HL-60 (cell line): ENCODE measurements at regions not wholly inside any gene's neighbourhood (a gene's known extent, or its start where the extent isn't known, plus 50 kb on each side); places are given as distances from the start of the nearest gene placed in this dataset.

Source experiments
- DNase-seq, 2 experiments: peaks; one replicate each; pipeline ENCODE4 v3.0.0-alpha.2; 2010 to 2020; ENCODE audit warnings: low read depth in 1 of 2, low spot score in 1 of 2
- H3K27ac ChIP-seq: fragments of 250-450 bp; sonication (Bioruptor Pico); replicated peaks from 2 replicates; pipeline ENCODE4 v1.5.1; 2020; ENCODE audit warnings: mild to moderate bottlenecking, moderate library complexity
- H3K27me3 ChIP-seq: fragments of 250-450 bp; sonication (Bioruptor Pico); 2 replicates; pipeline ENCODE4 v1.5.1; 2021; ENCODE audit warnings: mild to moderate bottlenecking, moderate library complexity; ENCODE audit not compliant: insufficient read depth, poor library complexity, severe bottlenecking
- H3K4me3 ChIP-seq: replicated peaks from 2 replicates; pipeline ENCODE4 v1.5.1; 2011; ENCODE audit warnings: mild to moderate bottlenecking, control low read depth, low read length; ENCODE audit not compliant: insufficient read depth
- GABPA ChIP-seq: IDR thresholded peaks from 2 replicates; pipeline ENCODE4 v1.6.1; 2012; ENCODE audit warnings: low read depth
- POLR2AphosphoS5 ChIP-seq: IDR thresholded peaks from 2 replicates; pipeline ENCODE4 v1.6.1; 2012; ENCODE audit warnings: low read depth
- SPI1 ChIP-seq: IDR thresholded peaks from 2 replicates; pipeline ENCODE4 v1.6.1; 2012; ENCODE audit warnings: low read depth, mild to moderate bottlenecking, borderline replicate concordance
- TF ChIP-seq, protein P1 (sequence below): IDR thresholded peaks from one replicate; pipeline ENCODE4 v1.5.1; 2011; ENCODE audit warnings: low read length, control low read depth, inconsistent platforms; ENCODE audit not compliant: insufficient read depth
- TF ChIP-seq, protein P2 (sequence below): IDR thresholded peaks from 2 replicates; pipeline ENCODE4 v1.6.1; 2012; ENCODE audit warnings: low read depth; ENCODE audit not compliant: insufficient replicate concordance

DNA sequence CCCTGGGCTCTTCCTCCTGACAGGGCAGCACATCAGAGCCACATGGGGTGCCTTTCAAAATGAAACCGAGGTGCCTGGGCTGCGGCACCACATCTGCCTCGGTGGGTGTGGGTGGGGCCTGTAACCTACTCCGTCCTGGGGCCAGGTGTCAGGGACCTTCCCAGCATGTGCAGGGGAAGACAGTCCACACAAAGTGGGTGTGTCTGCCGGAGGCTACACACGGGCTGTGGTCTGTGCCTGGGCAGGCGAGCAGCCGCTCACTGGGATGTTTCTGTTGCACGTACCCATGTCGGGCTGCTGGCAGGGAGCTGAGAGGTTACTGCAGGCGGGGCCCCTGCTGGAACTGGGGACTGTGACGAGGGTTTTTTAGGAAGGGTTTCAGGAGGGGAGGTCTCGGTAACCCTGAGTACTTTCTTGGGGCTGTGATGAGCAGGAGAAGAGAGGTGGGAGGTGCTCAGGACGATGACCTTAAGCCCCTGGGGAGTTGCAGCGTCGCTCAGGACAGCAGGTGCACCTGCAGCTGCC is 351.2 kb downstream of the SEC14L1 start:
- TF ChIP-seq POLR2AphosphoS5 (no peak), SPI1 (no peak), GABPA (no peak)
- TF ChIP-seq, protein P1, sequence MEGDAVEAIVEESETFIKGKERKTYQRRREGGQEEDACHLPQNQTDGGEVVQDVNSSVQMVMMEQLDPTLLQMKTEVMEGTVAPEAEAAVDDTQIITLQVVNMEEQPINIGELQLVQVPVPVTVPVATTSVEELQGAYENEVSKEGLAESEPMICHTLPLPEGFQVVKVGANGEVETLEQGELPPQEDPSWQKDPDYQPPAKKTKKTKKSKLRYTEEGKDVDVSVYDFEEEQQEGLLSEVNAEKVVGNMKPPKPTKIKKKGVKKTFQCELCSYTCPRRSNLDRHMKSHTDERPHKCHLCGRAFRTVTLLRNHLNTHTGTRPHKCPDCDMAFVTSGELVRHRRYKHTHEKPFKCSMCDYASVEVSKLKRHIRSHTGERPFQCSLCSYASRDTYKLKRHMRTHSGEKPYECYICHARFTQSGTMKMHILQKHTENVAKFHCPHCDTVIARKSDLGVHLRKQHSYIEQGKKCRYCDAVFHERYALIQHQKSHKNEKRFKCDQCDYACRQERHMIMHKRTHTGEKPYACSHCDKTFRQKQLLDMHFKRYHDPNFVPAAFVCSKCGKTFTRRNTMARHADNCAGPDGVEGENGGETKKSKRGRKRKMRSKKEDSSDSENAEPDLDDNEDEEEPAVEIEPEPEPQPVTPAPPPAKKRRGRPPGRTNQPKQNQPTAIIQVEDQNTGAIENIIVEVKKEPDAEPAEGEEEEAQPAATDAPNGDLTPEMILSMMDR, result no peak
- TF ChIP-seq, protein P2, sequence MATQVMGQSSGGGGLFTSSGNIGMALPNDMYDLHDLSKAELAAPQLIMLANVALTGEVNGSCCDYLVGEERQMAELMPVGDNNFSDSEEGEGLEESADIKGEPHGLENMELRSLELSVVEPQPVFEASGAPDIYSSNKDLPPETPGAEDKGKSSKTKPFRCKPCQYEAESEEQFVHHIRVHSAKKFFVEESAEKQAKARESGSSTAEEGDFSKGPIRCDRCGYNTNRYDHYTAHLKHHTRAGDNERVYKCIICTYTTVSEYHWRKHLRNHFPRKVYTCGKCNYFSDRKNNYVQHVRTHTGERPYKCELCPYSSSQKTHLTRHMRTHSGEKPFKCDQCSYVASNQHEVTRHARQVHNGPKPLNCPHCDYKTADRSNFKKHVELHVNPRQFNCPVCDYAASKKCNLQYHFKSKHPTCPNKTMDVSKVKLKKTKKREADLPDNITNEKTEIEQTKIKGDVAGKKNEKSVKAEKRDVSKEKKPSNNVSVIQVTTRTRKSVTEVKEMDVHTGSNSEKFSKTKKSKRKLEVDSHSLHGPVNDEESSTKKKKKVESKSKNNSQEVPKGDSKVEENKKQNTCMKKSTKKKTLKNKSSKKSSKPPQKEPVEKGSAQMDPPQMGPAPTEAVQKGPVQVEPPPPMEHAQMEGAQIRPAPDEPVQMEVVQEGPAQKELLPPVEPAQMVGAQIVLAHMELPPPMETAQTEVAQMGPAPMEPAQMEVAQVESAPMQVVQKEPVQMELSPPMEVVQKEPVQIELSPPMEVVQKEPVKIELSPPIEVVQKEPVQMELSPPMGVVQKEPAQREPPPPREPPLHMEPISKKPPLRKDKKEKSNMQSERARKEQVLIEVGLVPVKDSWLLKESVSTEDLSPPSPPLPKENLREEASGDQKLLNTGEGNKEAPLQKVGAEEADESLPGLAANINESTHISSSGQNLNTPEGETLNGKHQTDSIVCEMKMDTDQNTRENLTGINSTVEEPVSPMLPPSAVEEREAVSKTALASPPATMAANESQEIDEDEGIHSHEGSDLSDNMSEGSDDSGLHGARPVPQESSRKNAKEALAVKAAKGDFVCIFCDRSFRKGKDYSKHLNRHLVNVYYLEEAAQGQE, result no peak
- H3K4me3 ChIP-seq, result no peak overlapping the region
- H3K27me3 ChIP-seq, result no peaks in the 10 kb centered on the region
- DNase-seq, result no peak
- no peak overlapping the region for H3K27ac ChIP-seq

- Histone ChIP-seq H3K27ac (no peak overlapping the region), H3K4me3 (no peak overlapping the region), H3K27me3 (no peaks in the 10 kb centered on the region)
- TF ChIP-seq GABPA (no peak), SPI1 (no peak)
- TF ChIP-seq, protein P2, result no peak
- TF ChIP-seq, protein P1, result no peak
- DNase-seq, result no peak
Observed at GRCh38 chr17:77492446-77493237, 351.9 kb downstream of the SEC14L1 start.

GRCh38 chr17:77493238-77493820 is 352.6 kb downstream of the SEC14L1 start:
- Histone ChIP-seq H3K27ac (no peak overlapping the region), H3K27me3 (no peaks in the 10 kb centered on the region), H3K4me3 (no peak overlapping the region)
- TF ChIP-seq, protein P1, result no peak
- no peak for TF ChIP-seq POLR2AphosphoS5
- DNase-seq, result peak in 1 of 2 experiments; percentile 43
